ENCODE measurements at regions not wholly inside any gene's neighbourhood (a gene's known extent, or its start where the extent isn't known, plus 50 kb on each side); places are given as distances from the start of the nearest gene placed in this dataset.

GRCh38 chr5:135694012-135694411, 115.2 kb upstream of the CXCL14 start:
- CTCF ChIA-PET: no interaction called here
- FAIRE-seq (no peak), ATAC-seq (no peak), DNase-seq (ENCODE audit: low read depth, low spot score) (no peak)
- no peaks in the 10 kb centered on the region for H3K36me3 ChIP-seq (ENCODE audit: control insufficient read depth in 2 of 2, insufficient read depth in 2 of 2, low read length in 1 of 2)
- H3K9me3 ChIP-seq (replicated peaks; ENCODE audit: control insufficient read depth, insufficient read depth, low read length): no peaks in the 10 kb centered on the region
- SMC1A ChIA-PET (ENCODE audit: uncharacterized antibody, unreplicated experiment): no interaction called here
- BruUV-seq (replicated peaks): no TSS peak
- in situ Hi-C loops (cut with MboI) (no loop called here), intact Hi-C loops (cut with micrococcal nuclease; ENCODE audit: unreplicated experiment) (no loop called here)
- H3K9ac ChIP-seq (ENCODE audit: control insufficient read depth, insufficient read depth, low read length): no peak overlapping the region
- H3K4me2 ChIP-seq (ENCODE audit: control insufficient read depth, insufficient read depth): no peak overlapping the region
- no peak overlapping the region for H2AFZ ChIP-seq (ENCODE audit: control insufficient read depth, low read depth, low read length)
- H3K4me3 ChIP-seq: no peak overlapping the region
- no peaks in the 10 kb centered on the region; a peak in 1 of 4 replicates for H3K27me3 ChIP-seq (replicated peaks in 1 of 2; ENCODE audit: control insufficient read depth in 2 of 2, insufficient read depth in 2 of 2, low read length in 1 of 2)
- H4K20me1 ChIP-seq (ENCODE audit: control insufficient read depth, insufficient read depth): no peaks in the 10 kb centered on the region
- WGBS (ENCODE audit: insufficient coverage, insufficient replicate concordance, low lambda C conversion rate, missing lambda C conversion rate): 10% methylated on average over 9 of the region's 9 CpGs
- no peak overlapping the region for H3K27ac ChIP-seq (ENCODE audit: control insufficient read depth, insufficient read depth)
- POLR2A ChIA-PET: no interaction called here
- RAD21 ChIA-PET (ENCODE audit: unreplicated experiment): no interaction called here
- H3K4me1 ChIP-seq (ENCODE audit: control insufficient read depth, insufficient read depth, low read length): no peaks in the 10 kb centered on the region
- H3K79me2 ChIP-seq (ENCODE audit: control insufficient read depth, insufficient read depth, low read length): no peaks in the 10 kb centered on the region
- TF ChIP-seq FOS (IDR thresholded peaks at IDR 0.05; ENCODE audit: borderline replicate concordance, extremely low read depth, insufficient read length) (no peak), POLR2A (IDR thresholded peaks at IDR 0.05; ENCODE audit: low read depth, low read length) (no peak), CHD2 (IDR thresholded peaks at IDR 0.05; ENCODE audit: borderline replicate concordance, low read depth, low read length) (no peak), ETV6 (conservative IDR thresholded peaks at IDR 0.05 in 1 of 2, IDR thresholded peaks at IDR 0.05 in 1 of 2; ENCODE audit: borderline replicate concordance in 1 of 2, low read depth in 1 of 2) (no peak), BACH1 (IDR thresholded peaks at IDR 0.05; ENCODE audit: borderline replicate concordance) (no peak), HDAC2 (IDR thresholded peaks at IDR 0.05) (no peak), EED (IDR thresholded peaks at IDR 0.05; ENCODE audit: low read depth) (no peak), SREBF1 (IDR thresholded peaks at IDR 0.05; ENCODE audit: low read length) (no peak)

GRCh38 chr5:135693371-135693955, 114.7 kb upstream of the CXCL14 start:
- WGBS (ENCODE audit: insufficient coverage, insufficient replicate concordance, low lambda C conversion rate, missing lambda C conversion rate): 55% methylated on average over 8 of the region's 8 CpGs
- BruUV-seq (replicated peaks): no TSS peak
- H3K36me3 ChIP-seq (ENCODE audit: control insufficient read depth in 2 of 2, insufficient read depth in 2 of 2, low read length in 1 of 2): no peaks in the 10 kb centered on the region
- no peaks in the 10 kb centered on the region for H3K79me2 ChIP-seq (ENCODE audit: control insufficient read depth, insufficient read depth, low read length)
- no peaks in the 10 kb centered on the region for H3K9me3 ChIP-seq (replicated peaks; ENCODE audit: control insufficient read depth, insufficient read depth, low read length)
- H3K27ac ChIP-seq (ENCODE audit: control insufficient read depth, insufficient read depth): no peak overlapping the region
- ChIA-PET SMC1A (ENCODE audit: uncharacterized antibody, unreplicated experiment) (no interaction called here), CTCF (no interaction called here), POLR2A (no interaction called here), RAD21 (ENCODE audit: unreplicated experiment) (no interaction called here)
- no peaks in the 10 kb centered on the region for H3K4me1 ChIP-seq (ENCODE audit: control insufficient read depth, insufficient read depth, low read length)
- H3K27me3 ChIP-seq (replicated peaks in 1 of 2; ENCODE audit: control insufficient read depth in 2 of 2, insufficient read depth in 2 of 2, low read length in 1 of 2): no peaks in the 10 kb centered on the region; a peak in 1 of 4 replicates
- ATAC-seq (no peak), FAIRE-seq (no peak), DNase-seq (ENCODE audit: low read depth, low spot score) (no peak)
- intact Hi-C loops (cut with micrococcal nuclease; ENCODE audit: unreplicated experiment): no loop called here
- H3K4me2 ChIP-seq (ENCODE audit: control insufficient read depth, insufficient read depth): no peak overlapping the region
- in situ Hi-C loops (cut with MboI): no loop called here
- no peaks in the 10 kb centered on the region for H4K20me1 ChIP-seq (ENCODE audit: control insufficient read depth, insufficient read depth)
- no peak overlapping the region for H3K4me3 ChIP-seq
- H2AFZ ChIP-seq (ENCODE audit: control insufficient read depth, low read depth, low read length): no peak overlapping the region
- no peak overlapping the region for H3K9ac ChIP-seq (ENCODE audit: control insufficient read depth, insufficient read depth, low read length)
- TF ChIP-seq NBN (IDR thresholded peaks at IDR 0.05) (no peak), MYB (IDR thresholded peaks at IDR 0.05; ENCODE audit: borderline replicate concordance, low read depth, low read length) (no peak), FOXK2 (IDR thresholded peaks at IDR 0.05) (no peak), ZNF207 (IDR thresholded peaks at IDR 0.05; ENCODE audit: borderline replicate concordance) (no peak), BHLHE40 (IDR thresholded peaks at IDR 0.05; ENCODE audit: borderline replicate concordance in 1 of 2, low read depth in 2 of 2, low read length in 1 of 2) (no peak), ZBTB4 (CRISPR knock-in tag; IDR thresholded peaks at IDR 0.05) (no peak), SKIL (IDR thresholded peaks at IDR 0.05; ENCODE audit: low read depth, poor library complexity, severe bottlenecking) (no peak)

Measured in GM12878 (cell line).